ENCODE measurements at regions not wholly inside any gene's neighbourhood (a gene's known extent, or its start where the extent isn't known, plus 50 kb on each side); places are given as distances from the start of the nearest gene placed in this dataset.
"Not testable (repeated sequence)": the region's sequence is repeated elsewhere in the genome, so short reads cannot be mapped to it uniquely, and the experiment has no call there.

GRCh38 chr11:87897071-87897470, 278.2 kb downstream of the RAB38 start:
- no peak overlapping the region for H3K27ac ChIP-seq
- H3K27me3 ChIP-seq, result no peaks in the 10 kb centered on the region
- no peak overlapping the region for H3K4me3 ChIP-seq
- no peak for ATAC-seq
- DNase-seq, result no peak
- no peaks in the 10 kb centered on the region for H3K9me3 ChIP-seq
- peaks cover 12% of the 10 kb centered on the region for H3K4me1 ChIP-seq
- H3K36me3 ChIP-seq (replicated peaks in 1 of 2; ENCODE audit: insufficient read depth in 1 of 2, low read depth in 2 of 2), result no peaks in the 10 kb centered on the region
- intact Hi-C loops (cut with DNase I), result no loop called here
- no peak for TF ChIP-seq POLR2A (IDR thresholded peaks at IDR 0.05)
- TF ChIP-seq CTCF (IDR thresholded peaks at IDR 0.05), result no peak

- Histone ChIP-seq H3K36me3 (replicated peaks in 1 of 2; ENCODE audit: insufficient read depth in 1 of 2, low read depth in 2 of 2) (no peaks in the 10 kb centered on the region), H3K9me3 (no peaks in the 10 kb centered on the region), H3K4me1 (peaks cover 12% of the 10 kb centered on the region), H3K27me3 (no peaks in the 10 kb centered on the region), H3K4me3 (no peak overlapping the region), H3K27ac (no peak overlapping the region)
- 28 to 47% methylated on average over 1 of the region's 1 CpG for WGBS, 2 donors
- TF ChIP-seq CTCF (IDR thresholded peaks at IDR 0.05), result no peak
- no peak for TF ChIP-seq POLR2A (IDR thresholded peaks at IDR 0.05)
- no peak for ATAC-seq
- intact Hi-C loops (cut with DNase I), result no loop called here
- DNase-seq, result no peak
Observed at GRCh38 chr11:87894961-87895360, 280.3 kb downstream of the RAB38 start.

GRCh38 chr11:87892291-87892690, 283.0 kb downstream of the RAB38 start:
- Histone ChIP-seq H3K9me3 (no peaks in the 10 kb centered on the region), H3K27me3 (no peaks in the 10 kb centered on the region), H3K27ac (no peak overlapping the region), H3K4me3 (no peak overlapping the region), H3K36me3 (replicated peaks in 1 of 2; ENCODE audit: insufficient read depth in 1 of 2, low read depth in 2 of 2) (no peaks in the 10 kb centered on the region), H3K4me1 (peaks cover 8% of the 10 kb centered on the region)
- intact Hi-C loops (cut with DNase I), result no loop called here
- WGBS, 2 donors, result 80 to 88% methylated on average over 1 of the region's 1 CpG
- TF ChIP-seq POLR2A (IDR thresholded peaks at IDR 0.05) (no peak), CTCF (IDR thresholded peaks at IDR 0.05) (no peak)
- DNase-seq (no peak), ATAC-seq (no peak)

- no peak for DNase-seq
- H3K4me3 ChIP-seq, result no peak overlapping the region
- H3K4me1 ChIP-seq, result no peaks in the 10 kb centered on the region
- H3K9me3 ChIP-seq, result no peaks in the 10 kb centered on the region
- H3K36me3 ChIP-seq (replicated peaks in 1 of 2; ENCODE audit: insufficient read depth in 1 of 2, low read depth in 2 of 2), result no peaks in the 10 kb centered on the region
- no peak for TF ChIP-seq CTCF (IDR thresholded peaks at IDR 0.05)
- no peak for TF ChIP-seq POLR2A (IDR thresholded peaks at IDR 0.05)
- H3K27ac ChIP-seq, result no peak overlapping the region
- ATAC-seq, result no peak
- no peaks in the 10 kb centered on the region for H3K27me3 ChIP-seq
- intact Hi-C loops (cut with DNase I), result no loop called here
Observed at GRCh38 chr11:87889126-87889525, 286.1 kb downstream of the RAB38 start.

GRCh38 chr11:87885084-87885483, 290.2 kb downstream of the RAB38 start:
- not testable (repeated sequence) for ATAC-seq

More at GRCh38 chr11:87885084-87885483, 290.2 kb downstream of the RAB38 start:
- 64 to 72% methylated on average over 1 of the region's 1 CpG for WGBS, 2 donors
- H3K36me3 ChIP-seq (replicated peaks in 1 of 2; ENCODE audit: insufficient read depth in 1 of 2, low read depth in 2 of 2); H3K4me1 ChIP-seq; H3K9me3 ChIP-seq; H3K27me3 ChIP-seq; DNase-seq; intact Hi-C loops (cut with DNase I); H3K4me3 ChIP-seq; H3K27ac ChIP-seq: not testable (repeated sequence)
